ENCODE measurements at regions not wholly inside any gene's neighbourhood (a gene's known extent, or its start where the extent isn't known, plus 50 kb on each side); places are given as distances from the start of the nearest gene placed in this dataset.
"Not testable (repeated sequence)": the region's sequence is repeated elsewhere in the genome, so short reads cannot be mapped to it uniquely, and the experiment has no call there.

- not testable (repeated sequence) for H3K27me3 ChIP-seq; H3K4me1 ChIP-seq (ENCODE audit: low read depth); DNase-seq (ENCODE audit: low read depth in 1 of 2, low spot score in 1 of 2)
Measured at GRCh38 chr4:49140351-49140750, 154.3 kb downstream of the CWH43 start.

GRCh38 chr4:49141955-49142354 is 155.9 kb downstream of the CWH43 start:
- not testable (repeated sequence) for H3K4me3 ChIP-seq; H3K27ac ChIP-seq; H3K9me3 ChIP-seq (ENCODE audit: low read depth); H3K4me1 ChIP-seq (ENCODE audit: low read depth); DNase-seq (ENCODE audit: low read depth in 1 of 2, low spot score in 1 of 2); H3K27me3 ChIP-seq; H3K36me3 ChIP-seq

More at GRCh38 chr4:49140351-49140750, 154.3 kb downstream of the CWH43 start:
- not testable (repeated sequence) for H3K27ac ChIP-seq; H3K4me3 ChIP-seq; H3K36me3 ChIP-seq; H3K9me3 ChIP-seq (ENCODE audit: low read depth)

- DNase-seq (ENCODE audit: low read depth in 1 of 2, low spot score in 1 of 2); H3K4me1 ChIP-seq (ENCODE audit: low read depth); H3K27me3 ChIP-seq; H3K27ac ChIP-seq; H3K36me3 ChIP-seq; H3K9me3 ChIP-seq (ENCODE audit: low read depth); H3K4me3 ChIP-seq: not testable (repeated sequence)
Measured at GRCh38 chr4:49147143-49147542, 161.1 kb downstream of the CWH43 start.

GRCh38 chr4:49147596-49147995 is 161.5 kb downstream of the CWH43 start:
- H3K27ac ChIP-seq; H3K9me3 ChIP-seq (ENCODE audit: low read depth); H3K4me1 ChIP-seq (ENCODE audit: low read depth); H3K27me3 ChIP-seq; H3K4me3 ChIP-seq; H3K36me3 ChIP-seq: not testable (repeated sequence)
- DNase-seq (ENCODE audit: low read depth in 1 of 2, low spot score in 1 of 2) = peak in 1 of 2 donors; percentile 22

- DNase-seq (ENCODE audit: low read depth in 1 of 2, low spot score in 1 of 2) = peak; percentile 70 to 75
- H3K27ac ChIP-seq; H3K4me3 ChIP-seq; H3K9me3 ChIP-seq (ENCODE audit: low read depth); H3K27me3 ChIP-seq; H3K36me3 ChIP-seq; H3K4me1 ChIP-seq (ENCODE audit: low read depth): not testable (repeated sequence)
Measured at GRCh38 chr4:49149006-49149975, 163.2 kb downstream of the CWH43 start.

- not testable (repeated sequence) for H3K4me1 ChIP-seq (ENCODE audit: low read depth); H3K4me3 ChIP-seq; H3K36me3 ChIP-seq; H3K27ac ChIP-seq; H3K9me3 ChIP-seq (ENCODE audit: low read depth); H3K27me3 ChIP-seq; DNase-seq (ENCODE audit: low read depth in 1 of 2, low spot score in 1 of 2)
Measured at GRCh38 chr4:49150351-49151083, 164.4 kb downstream of the CWH43 start.

GRCh38 chr4:49153011-49153410 is 166.9 kb downstream of the CWH43 start:
- not testable (repeated sequence) for H3K4me1 ChIP-seq (ENCODE audit: low read depth); H3K9me3 ChIP-seq (ENCODE audit: low read depth); DNase-seq (ENCODE audit: low read depth in 1 of 2, low spot score in 1 of 2); H3K4me3 ChIP-seq; H3K27me3 ChIP-seq; H3K36me3 ChIP-seq; H3K27ac ChIP-seq

- H3K4me1 ChIP-seq (ENCODE audit: low read depth); H3K4me3 ChIP-seq; H3K9me3 ChIP-seq (ENCODE audit: low read depth); H3K36me3 ChIP-seq; H3K27ac ChIP-seq; H3K27me3 ChIP-seq: not testable (repeated sequence)
- DNase-seq (ENCODE audit: low read depth in 1 of 2, low spot score in 1 of 2) = peak; percentile 42 to 45
Measured at GRCh38 chr4:49154308-49155103, 168.4 kb downstream of the CWH43 start.

- not testable (repeated sequence) for H3K9me3 ChIP-seq (ENCODE audit: low read depth); DNase-seq (ENCODE audit: low read depth in 1 of 2, low spot score in 1 of 2); H3K27ac ChIP-seq; H3K4me3 ChIP-seq; H3K27me3 ChIP-seq; H3K36me3 ChIP-seq; H3K4me1 ChIP-seq (ENCODE audit: low read depth)
Measured at GRCh38 chr4:49155270-49155669, 169.2 kb downstream of the CWH43 start.

GRCh38 chr4:49156309-49156708 is 170.2 kb downstream of the CWH43 start:
- H3K9me3 ChIP-seq (ENCODE audit: low read depth); H3K4me1 ChIP-seq (ENCODE audit: low read depth); H3K4me3 ChIP-seq; DNase-seq (ENCODE audit: low read depth in 1 of 2, low spot score in 1 of 2); H3K36me3 ChIP-seq; H3K27me3 ChIP-seq; H3K27ac ChIP-seq: not testable (repeated sequence)

GRCh38 chr4:49157630-49158029 is 171.6 kb downstream of the CWH43 start:
- DNase-seq (ENCODE audit: low read depth in 1 of 2, low spot score in 1 of 2); H3K9me3 ChIP-seq (ENCODE audit: low read depth); H3K4me1 ChIP-seq (ENCODE audit: low read depth); H3K27me3 ChIP-seq; H3K27ac ChIP-seq; H3K36me3 ChIP-seq; H3K4me3 ChIP-seq: not testable (repeated sequence)

GRCh38 chr4:49161111-49161541 is 175.1 kb downstream of the CWH43 start:
- H3K27ac ChIP-seq; H3K4me1 ChIP-seq (ENCODE audit: low read depth); H3K9me3 ChIP-seq (ENCODE audit: low read depth); H3K27me3 ChIP-seq; H3K36me3 ChIP-seq; H3K4me3 ChIP-seq; DNase-seq (ENCODE audit: low read depth in 1 of 2, low spot score in 1 of 2): not testable (repeated sequence)

GRCh38 chr4:49164916-49165315 is 178.8 kb downstream of the CWH43 start:
- H3K4me1 ChIP-seq (ENCODE audit: low read depth); H3K36me3 ChIP-seq; H3K27me3 ChIP-seq; H3K9me3 ChIP-seq (ENCODE audit: low read depth); H3K27ac ChIP-seq; DNase-seq (ENCODE audit: low read depth in 1 of 2, low spot score in 1 of 2); H3K4me3 ChIP-seq: not testable (repeated sequence)
